ENCODE measurements at regions not wholly inside any gene's neighbourhood (a gene's known extent, or its start where the extent isn't known, plus 50 kb on each side); places are given as distances from the start of the nearest gene placed in this dataset.

DNA sequence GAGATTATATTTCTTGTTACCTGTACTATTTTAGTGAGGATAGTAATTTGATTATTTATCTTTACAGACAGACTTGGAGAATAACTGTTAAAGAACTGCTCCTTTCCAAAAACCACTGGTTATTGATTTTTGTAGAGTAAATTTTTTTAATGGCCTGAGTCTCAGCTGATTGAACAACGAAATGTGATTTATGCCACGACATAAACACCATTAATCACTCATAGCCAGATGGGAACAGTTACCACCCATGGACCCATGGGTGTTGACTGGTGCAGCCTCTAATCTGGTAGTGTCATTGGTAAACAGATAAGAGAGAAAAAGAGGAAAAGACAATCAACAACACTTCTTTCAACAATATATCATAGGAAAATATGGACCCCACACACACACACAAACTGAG, 101.4 kb upstream of the BEND6 start:
- Histone ChIP-seq H3K4me1 (ENCODE audit: control insufficient read depth in 1 of 2, insufficient read depth in 1 of 2, low read depth in 1 of 2, low read length in 1 of 2) (peaks cover 0 to 10% of the 10 kb centered on the region in 2 experiments), H3K4me3 (ENCODE audit: low read depth in 1 of 2, low read length in 1 of 2) (no peak overlapping the region)

DNA sequence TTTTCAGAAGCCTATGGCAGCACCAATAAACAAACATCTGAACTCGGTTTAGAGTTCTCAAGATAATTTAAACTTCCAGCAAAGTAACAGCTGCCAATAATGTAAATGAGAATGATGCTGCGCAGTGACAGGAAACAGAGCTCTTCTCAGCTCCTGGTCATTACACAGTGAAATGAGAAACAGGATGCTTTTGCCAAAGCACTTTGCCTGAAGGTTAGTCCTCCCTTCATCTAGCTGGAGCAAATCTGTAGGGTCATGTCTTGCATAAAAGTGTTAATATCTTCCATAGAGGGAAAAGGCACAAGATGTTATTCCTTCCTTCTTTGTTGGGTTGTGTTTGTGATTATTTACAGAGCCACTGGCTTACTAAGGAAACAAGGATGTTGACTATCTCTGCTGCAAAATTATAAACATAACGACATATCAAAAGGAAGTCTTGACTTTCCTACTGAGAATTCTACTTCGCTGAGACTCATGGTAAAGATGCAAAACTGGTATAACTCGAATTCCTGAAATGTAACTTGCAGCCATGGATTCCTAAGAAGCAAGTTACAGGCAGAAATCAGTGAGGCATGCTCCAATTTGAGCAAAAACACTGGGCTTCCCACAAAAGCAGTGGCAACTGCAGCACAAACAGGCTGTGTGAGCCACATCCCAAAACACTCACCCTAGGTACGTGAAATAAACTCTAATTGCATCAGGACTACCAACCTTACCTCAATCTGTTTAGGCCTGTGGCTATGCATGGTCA, 102.5 kb upstream of the BEND6 start:
- no peaks in the 10 kb centered on the region for H3K9me3 ChIP-seq
- H3K4me1 ChIP-seq (ENCODE audit: control insufficient read depth in 1 of 2, insufficient read depth in 1 of 2, low read depth in 1 of 2, low read length in 1 of 2) = peaks cover 0 to 10% of the 10 kb centered on the region in 2 experiments
- H3K4me3 ChIP-seq (ENCODE audit: low read depth in 1 of 2, low read length in 1 of 2) = no peak overlapping the region

More for the DNA sequence above, 101.4 kb upstream of the BEND6 start:
- H3K36me3 ChIP-seq = no peaks in the 10 kb centered on the region
- TF ChIP-seq, protein P1, sequence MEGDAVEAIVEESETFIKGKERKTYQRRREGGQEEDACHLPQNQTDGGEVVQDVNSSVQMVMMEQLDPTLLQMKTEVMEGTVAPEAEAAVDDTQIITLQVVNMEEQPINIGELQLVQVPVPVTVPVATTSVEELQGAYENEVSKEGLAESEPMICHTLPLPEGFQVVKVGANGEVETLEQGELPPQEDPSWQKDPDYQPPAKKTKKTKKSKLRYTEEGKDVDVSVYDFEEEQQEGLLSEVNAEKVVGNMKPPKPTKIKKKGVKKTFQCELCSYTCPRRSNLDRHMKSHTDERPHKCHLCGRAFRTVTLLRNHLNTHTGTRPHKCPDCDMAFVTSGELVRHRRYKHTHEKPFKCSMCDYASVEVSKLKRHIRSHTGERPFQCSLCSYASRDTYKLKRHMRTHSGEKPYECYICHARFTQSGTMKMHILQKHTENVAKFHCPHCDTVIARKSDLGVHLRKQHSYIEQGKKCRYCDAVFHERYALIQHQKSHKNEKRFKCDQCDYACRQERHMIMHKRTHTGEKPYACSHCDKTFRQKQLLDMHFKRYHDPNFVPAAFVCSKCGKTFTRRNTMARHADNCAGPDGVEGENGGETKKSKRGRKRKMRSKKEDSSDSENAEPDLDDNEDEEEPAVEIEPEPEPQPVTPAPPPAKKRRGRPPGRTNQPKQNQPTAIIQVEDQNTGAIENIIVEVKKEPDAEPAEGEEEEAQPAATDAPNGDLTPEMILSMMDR (IDR thresholded peaks at IDR 0.05) = no peak
- peaks cover 33% of the 10 kb centered on the region for H3K27me3 ChIP-seq
- H3K27ac ChIP-seq = no peak overlapping the region
- no peaks in the 10 kb centered on the region for H3K9me3 ChIP-seq

DNA sequence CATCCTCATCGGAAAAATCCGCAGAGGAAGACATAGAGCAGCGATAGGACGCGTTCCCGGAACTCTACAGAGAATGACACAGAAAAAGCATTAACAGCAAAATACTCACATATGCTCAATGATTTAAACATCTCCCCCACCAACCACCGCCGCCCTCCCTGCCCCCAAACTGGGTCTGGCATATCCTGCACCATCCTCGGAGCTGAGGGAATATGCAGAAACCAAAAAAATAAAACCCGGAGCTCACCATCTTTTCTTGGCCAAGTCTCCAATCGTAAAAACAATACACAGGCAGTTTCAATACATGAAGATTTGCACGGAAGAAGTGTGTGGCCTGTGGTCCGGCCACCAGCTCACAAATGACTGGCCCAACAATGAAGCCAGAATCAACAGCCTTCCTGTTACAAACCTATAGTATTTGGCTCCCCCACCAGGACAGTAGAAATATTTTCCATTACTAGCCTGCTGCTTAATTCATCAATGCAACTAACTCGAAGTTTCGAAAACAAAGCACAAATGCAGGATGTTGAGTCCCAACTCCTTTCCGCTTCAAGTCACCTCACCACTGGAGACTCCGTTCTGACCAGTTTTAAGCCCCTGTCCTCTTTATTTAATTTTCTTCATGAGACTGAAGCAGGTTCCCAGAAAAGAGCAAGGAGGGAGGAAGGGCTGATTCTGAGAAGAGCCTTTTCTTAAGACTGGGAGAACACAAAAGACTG, 103.2 kb upstream of the BEND6 start:
- Histone ChIP-seq H3K9me3 (no peaks in the 10 kb centered on the region), H3K36me3 (no peaks in the 10 kb centered on the region), H3K4me3 (ENCODE audit: low read depth in 1 of 2, low read length in 1 of 2) (no peak overlapping the region), H3K27ac (no peak overlapping the region), H3K4me1 (ENCODE audit: control insufficient read depth in 1 of 2, insufficient read depth in 1 of 2, low read depth in 1 of 2, low read length in 1 of 2) (peaks cover 0 to 10% of the 10 kb centered on the region in 2 experiments), H3K27me3 (peaks cover 33% of the 10 kb centered on the region)
- TF ChIP-seq, protein P1 (IDR thresholded peaks at IDR 0.05) = no peak

More for the DNA sequence above, 102.5 kb upstream of the BEND6 start:
- TF ChIP-seq, protein P1 (IDR thresholded peaks at IDR 0.05) = no peak
- Histone ChIP-seq H3K27me3 (peaks cover 33% of the 10 kb centered on the region), H3K36me3 (no peaks in the 10 kb centered on the region), H3K27ac (no peak overlapping the region)

DNA sequence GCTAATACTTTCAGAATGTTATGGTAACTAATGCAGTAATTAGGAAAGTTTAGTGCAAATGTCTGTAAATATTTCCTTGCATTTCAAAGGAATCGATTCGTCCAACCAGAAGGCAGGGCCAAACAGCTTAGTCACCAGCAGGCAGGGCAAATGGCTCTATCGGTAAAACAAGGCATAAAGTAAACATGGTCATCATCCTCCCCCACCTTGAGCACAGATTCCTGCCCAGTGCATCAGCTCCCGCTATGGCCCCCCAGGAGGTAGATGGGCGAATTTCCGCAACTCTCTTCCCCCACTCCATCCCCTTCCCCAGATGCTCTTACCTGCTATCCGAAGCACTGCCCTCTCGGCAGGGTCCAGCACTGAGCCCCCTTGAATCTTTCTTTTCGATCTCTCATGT, 103.8 kb upstream of the BEND6 start:
- Histone ChIP-seq H3K4me3 (ENCODE audit: low read depth in 1 of 2, low read length in 1 of 2) (no peak overlapping the region), H3K27ac (no peak overlapping the region), H3K36me3 (no peaks in the 10 kb centered on the region), H3K27me3 (peaks cover 37% of the 10 kb centered on the region), H3K4me1 (ENCODE audit: control insufficient read depth in 1 of 2, insufficient read depth in 1 of 2, low read depth in 1 of 2, low read length in 1 of 2) (peaks cover 0 to 10% of the 10 kb centered on the region in 2 experiments), H3K9me3 (no peaks in the 10 kb centered on the region)
- TF ChIP-seq, protein P1 (IDR thresholded peaks at IDR 0.05) = no peak

DNA sequence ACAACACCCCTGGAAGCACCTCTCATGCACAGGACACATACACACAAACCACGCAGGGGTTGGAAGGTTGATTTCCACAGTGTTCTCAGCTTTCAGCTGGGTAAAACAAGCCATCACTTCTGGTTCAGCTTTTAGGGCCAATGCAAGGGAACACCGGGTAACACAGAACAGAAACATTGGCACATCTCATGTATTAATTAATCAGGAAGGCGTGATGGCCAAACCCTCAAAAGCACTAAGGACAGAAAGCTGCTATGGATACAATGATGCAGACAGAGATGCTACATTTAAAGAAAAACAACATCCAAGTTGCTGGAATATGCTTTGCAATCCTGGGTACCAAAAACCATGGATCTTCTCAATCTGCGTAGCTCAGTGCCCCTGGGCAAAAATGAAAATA, 104.3 kb upstream of the BEND6 start:
- Histone ChIP-seq H3K4me1 (ENCODE audit: control insufficient read depth in 1 of 2, insufficient read depth in 1 of 2, low read depth in 1 of 2, low read length in 1 of 2) (peaks cover 0 to 10% of the 10 kb centered on the region in 2 experiments), H3K27me3 (peaks cover 42% of the 10 kb centered on the region), H3K9me3 (no peaks in the 10 kb centered on the region), H3K27ac (no peak overlapping the region), H3K4me3 (ENCODE audit: low read depth in 1 of 2, low read length in 1 of 2) (no peak overlapping the region), H3K36me3 (no peaks in the 10 kb centered on the region)
- TF ChIP-seq, protein P1 (IDR thresholded peaks at IDR 0.05) = no peak
